CMK (cell line): ENCODE measurements at regions not wholly inside any gene's neighbourhood (a gene's known extent, or its start where the extent isn't known, plus 50 kb on each side); places are given as distances from the start of the nearest gene placed in this dataset.

ENCODE experiments used
- DNase-seq: peaks from one replicate; pipeline ENCODE4 v3.0.0-alpha.2; 2010; ENCODE audit warnings: low read depth

GRCh38 chrX:124524852-124525251, 178.5 kb downstream of the SH2D1A start:
- no peak for DNase-seq

GRCh38 chrX:124529786-124530185, 183.4 kb downstream of the SH2D1A start:
- no peak for DNase-seq

GRCh38 chrX:124530803-124531202, 184.4 kb downstream of the SH2D1A start:
- no peak for DNase-seq

GRCh38 chrX:124534536-124534935, 188.2 kb downstream of the SH2D1A start:
- DNase-seq: no peak

GRCh38 chrX:124540474-124540873, 194.1 kb downstream of the SH2D1A start:
- no peak for DNase-seq

- DNase-seq: no peak
Observed at GRCh38 chrX:124548571-124548970, 202.2 kb downstream of the SH2D1A start.

- DNase-seq: no peak
Observed at GRCh38 chrX:124555036-124555595, 208.8 kb downstream of the SH2D1A start.

GRCh38 chrX:124557976-124558375, 211.6 kb downstream of the SH2D1A start:
- DNase-seq: no peak

- no peak for DNase-seq
Observed at GRCh38 chrX:124573468-124573867, 227.1 kb downstream of the SH2D1A start.

GRCh38 chrX:124592744-124593143, 246.4 kb downstream of the SH2D1A start:
- no peak for DNase-seq

- DNase-seq: no peak
Observed at GRCh38 chrX:124594017-124594651, 247.8 kb downstream of the SH2D1A start.

GRCh38 chrX:124605511-124605910, 259.1 kb downstream of the SH2D1A start:
- DNase-seq: no peak

- DNase-seq: no peak
Observed at GRCh38 chrX:124606724-124607123, 260.4 kb downstream of the SH2D1A start.

- DNase-seq: no peak
Observed at GRCh38 chrX:124619710-124620109, 273.3 kb downstream of the SH2D1A start.

GRCh38 chrX:124634363-124634762, 288.0 kb downstream of the SH2D1A start:
- no peak for DNase-seq

- peak; percentile 1 for DNase-seq
Observed at GRCh38 chrX:124641737-124642491, 295.6 kb downstream of the SH2D1A start.

- no peak for DNase-seq
Observed at GRCh38 chrX:124646403-124646802, 300.0 kb downstream of the SH2D1A start.

- DNase-seq: no peak
Observed at GRCh38 chrX:124651031-124651430, 304.7 kb downstream of the SH2D1A start.

GRCh38 chrX:124665621-124666400, 319.4 kb downstream of the SH2D1A start:
- DNase-seq: no peak

- DNase-seq: no peak
Observed at GRCh38 chrX:124679199-124679598, 332.8 kb downstream of the SH2D1A start.

- no peak for DNase-seq
Observed at GRCh38 chrX:124680287-124680686, 333.9 kb downstream of the SH2D1A start.

- DNase-seq: no peak
Observed at GRCh38 chrX:124690495-124690894, 344.1 kb downstream of the SH2D1A start.

- DNase-seq: no peak
Observed at GRCh38 chrX:124699876-124700275, 353.5 kb downstream of the SH2D1A start.
